GM12878 (cell line): ENCODE measurements at regions not wholly inside any gene's neighbourhood (a gene's known extent, or its start where the extent isn't known, plus 50 kb on each side); places are given as distances from the start of the nearest gene placed in this dataset.

ENCODE experiments used
- CTCF ChIP-seq, 3 experiments: IDR thresholded peaks in 2 of 3; conservative IDR thresholded peaks in 1 of 3; 2 replicates each; pipeline ENCODE4 v1.5.1; 2011; ENCODE audit warnings: low read depth in 3 of 3, low read length in 3 of 3, mild to moderate bottlenecking in 3 of 3, control low read depth in 2 of 3, moderate library complexity in 2 of 3, inconsistent platforms in 1 of 3, mixed read lengths in 1 of 3; ENCODE audit not compliant: control insufficient read depth in 2 of 3, insufficient read depth in 1 of 3; ENCODE audit errors: extremely low read depth in 1 of 3
- ELK1 ChIP-seq: IDR thresholded peaks from 2 replicates; pipeline ENCODE4 v1.6.1; 2012; ENCODE audit warnings: low read depth, low read length, improper control_type of control experiment
- HDAC6 ChIP-seq: fragments of 200-600 bp; sonication (generic); IDR thresholded peaks from one replicate; pipeline ENCODE4 v1.8.0; 2017; ENCODE audit warnings: antibody characterized with exemption; ENCODE audit not compliant: unreplicated experiment
- POLR2A ChIP-seq: IDR thresholded peaks from 2 replicates; pipeline ENCODE4 v1.6.1; 2011; ENCODE audit warnings: low read depth, mild to moderate bottlenecking, low read length
- REST ChIP-seq: IDR thresholded peaks from 2 replicates; pipeline ENCODE4 v1.6.1; 2012; ENCODE audit warnings: mild to moderate bottlenecking, low read depth, low read length
- TF ChIP-seq, protein P1 (sequence below): IDR thresholded peaks from 2 replicates; pipeline ENCODE4 v1.6.1; 2011; ENCODE audit warnings: low read depth, mild to moderate bottlenecking, low read length, moderate library complexity, borderline replicate concordance; ENCODE audit errors: extremely low read depth
- TF ChIP-seq, protein P2 (sequence below): fragments of 450-650 bp; IDR thresholded peaks from 2 replicates; pipeline ENCODE4 v1.6.1; 2018; ENCODE audit warnings: mild to moderate bottlenecking, low read depth, moderate library complexity; ENCODE audit not compliant: partially characterized antibody
- TF ChIP-seq, protein P3 (sequence below): IDR thresholded peaks from 2 replicates; pipeline ENCODE4 v1.6.1; 2012; ENCODE audit warnings: low read length, inconsistent platforms

DNA sequence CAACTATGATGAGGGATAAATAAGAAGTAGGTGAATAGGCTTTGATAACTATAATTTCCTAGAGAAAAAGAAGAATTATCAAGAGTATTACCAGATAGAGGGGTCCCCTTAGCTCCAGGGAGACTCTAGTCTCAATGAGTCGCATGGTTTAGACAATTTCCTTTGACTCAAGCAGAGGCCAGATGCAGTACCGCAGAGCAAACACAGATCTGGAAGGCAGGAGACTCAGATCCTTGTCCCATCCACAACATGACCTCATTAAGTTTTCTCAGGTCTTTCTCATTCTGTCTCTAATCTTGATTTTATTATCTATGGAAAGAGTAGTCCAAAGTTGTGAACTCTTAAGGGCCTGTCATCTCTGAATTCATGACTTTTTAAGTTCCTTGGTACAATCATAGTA is 987.9 kb downstream of the NTRK3 start:
- TF ChIP-seq ELK1 = no peak
- TF ChIP-seq, protein P1, sequence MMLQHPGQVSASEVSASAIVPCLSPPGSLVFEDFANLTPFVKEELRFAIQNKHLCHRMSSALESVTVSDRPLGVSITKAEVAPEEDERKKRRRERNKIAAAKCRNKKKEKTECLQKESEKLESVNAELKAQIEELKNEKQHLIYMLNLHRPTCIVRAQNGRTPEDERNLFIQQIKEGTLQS = no peak
- TF ChIP-seq POLR2A = no peak
- TF ChIP-seq, protein P2, sequence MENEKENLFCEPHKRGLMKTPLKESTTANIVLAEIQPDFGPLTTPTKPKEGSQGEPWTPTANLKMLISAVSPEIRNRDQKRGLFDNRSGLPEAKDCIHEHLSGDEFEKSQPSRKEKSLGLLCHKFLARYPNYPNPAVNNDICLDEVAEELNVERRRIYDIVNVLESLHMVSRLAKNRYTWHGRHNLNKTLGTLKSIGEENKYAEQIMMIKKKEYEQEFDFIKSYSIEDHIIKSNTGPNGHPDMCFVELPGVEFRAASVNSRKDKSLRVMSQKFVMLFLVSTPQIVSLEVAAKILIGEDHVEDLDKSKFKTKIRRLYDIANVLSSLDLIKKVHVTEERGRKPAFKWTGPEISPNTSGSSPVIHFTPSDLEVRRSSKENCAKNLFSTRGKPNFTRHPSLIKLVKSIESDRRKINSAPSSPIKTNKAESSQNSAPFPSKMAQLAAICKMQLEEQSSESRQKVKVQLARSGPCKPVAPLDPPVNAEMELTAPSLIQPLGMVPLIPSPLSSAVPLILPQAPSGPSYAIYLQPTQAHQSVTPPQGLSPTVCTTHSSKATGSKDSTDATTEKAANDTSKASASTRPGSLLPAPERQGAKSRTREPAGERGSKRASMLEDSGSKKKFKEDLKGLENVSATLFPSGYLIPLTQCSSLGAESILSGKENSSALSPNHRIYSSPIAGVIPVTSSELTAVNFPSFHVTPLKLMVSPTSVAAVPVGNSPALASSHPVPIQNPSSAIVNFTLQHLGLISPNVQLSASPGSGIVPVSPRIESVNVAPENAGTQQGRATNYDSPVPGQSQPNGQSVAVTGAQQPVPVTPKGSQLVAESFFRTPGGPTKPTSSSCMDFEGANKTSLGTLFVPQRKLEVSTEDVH = no peak
- TF ChIP-seq, protein P3, sequence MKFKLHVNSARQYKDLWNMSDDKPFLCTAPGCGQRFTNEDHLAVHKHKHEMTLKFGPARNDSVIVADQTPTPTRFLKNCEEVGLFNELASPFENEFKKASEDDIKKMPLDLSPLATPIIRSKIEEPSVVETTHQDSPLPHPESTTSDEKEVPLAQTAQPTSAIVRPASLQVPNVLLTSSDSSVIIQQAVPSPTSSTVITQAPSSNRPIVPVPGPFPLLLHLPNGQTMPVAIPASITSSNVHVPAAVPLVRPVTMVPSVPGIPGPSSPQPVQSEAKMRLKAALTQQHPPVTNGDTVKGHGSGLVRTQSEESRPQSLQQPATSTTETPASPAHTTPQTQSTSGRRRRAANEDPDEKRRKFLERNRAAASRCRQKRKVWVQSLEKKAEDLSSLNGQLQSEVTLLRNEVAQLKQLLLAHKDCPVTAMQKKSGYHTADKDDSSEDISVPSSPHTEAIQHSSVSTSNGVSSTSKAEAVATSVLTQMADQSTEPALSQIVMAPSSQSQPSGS = no peak
- TF ChIP-seq REST = no peak
- TF ChIP-seq CTCF (IDR thresholded peaks at IDR 0.05 in 2 of 3, conservative IDR thresholded peaks at IDR 0.05 in 1 of 3; ENCODE audit: control insufficient read depth in 2 of 3, extremely low read depth in 1 of 3, insufficient read depth in 1 of 3, low read depth in 3 of 3, low read length in 3 of 3) = no peak
- no peak for TF ChIP-seq HDAC6
